ENCODE measurements at regions not wholly inside any gene's neighbourhood (a gene's known extent, or its start where the extent isn't known, plus 50 kb on each side); places are given as distances from the start of the nearest gene placed in this dataset.

- H3K36me3 ChIP-seq = no peaks in the 10 kb centered on the region
- DNase-seq = no peak
- H3K4me1 ChIP-seq = no peaks in the 10 kb centered on the region
- no peak for TF ChIP-seq CTCF (IDR thresholded peaks at IDR 0.05)
- H3K27ac ChIP-seq = no peak overlapping the region
- H3K27me3 ChIP-seq (ENCODE audit: low read depth) = no peaks in the 10 kb centered on the region
- intact Hi-C loops (cut with DNase I) = no loop called here
- ATAC-seq = no peak
- no peak overlapping the region for H3K4me3 ChIP-seq
- H3K9me3 ChIP-seq = no peaks in the 10 kb centered on the region
Observed at GRCh38 chr14:34189866-34190265, 239.0 kb upstream of the EGLN3 start.

- intact Hi-C loops (cut with DNase I) = no loop called here
- ATAC-seq = no peak
Observed at GRCh38 chr14:34187519-34188044, 236.7 kb upstream of the EGLN3 start.

GRCh38 chr14:34187061-34187460 is 236.2 kb upstream of the EGLN3 start:
- ATAC-seq (no peak), DNase-seq (no peak)
- Histone ChIP-seq H3K4me1 (no peaks in the 10 kb centered on the region), H3K36me3 (no peaks in the 10 kb centered on the region), H3K27me3 (ENCODE audit: low read depth) (no peaks in the 10 kb centered on the region), H3K9me3 (no peaks in the 10 kb centered on the region), H3K4me3 (no peak overlapping the region), H3K27ac (no peak overlapping the region)
- TF ChIP-seq CTCF (IDR thresholded peaks at IDR 0.05) = no peak
- intact Hi-C loops (cut with DNase I) = no loop called here

More at GRCh38 chr14:34187519-34188044, 236.7 kb upstream of the EGLN3 start:
- Histone ChIP-seq H3K36me3 (no peaks in the 10 kb centered on the region), H3K4me1 (no peaks in the 10 kb centered on the region), H3K27me3 (ENCODE audit: low read depth) (no peaks in the 10 kb centered on the region), H3K4me3 (no peak overlapping the region), H3K9me3 (no peaks in the 10 kb centered on the region), H3K27ac (no peak overlapping the region)
- TF ChIP-seq CTCF (IDR thresholded peaks at IDR 0.05) = no peak
- no peak for DNase-seq

DNA sequence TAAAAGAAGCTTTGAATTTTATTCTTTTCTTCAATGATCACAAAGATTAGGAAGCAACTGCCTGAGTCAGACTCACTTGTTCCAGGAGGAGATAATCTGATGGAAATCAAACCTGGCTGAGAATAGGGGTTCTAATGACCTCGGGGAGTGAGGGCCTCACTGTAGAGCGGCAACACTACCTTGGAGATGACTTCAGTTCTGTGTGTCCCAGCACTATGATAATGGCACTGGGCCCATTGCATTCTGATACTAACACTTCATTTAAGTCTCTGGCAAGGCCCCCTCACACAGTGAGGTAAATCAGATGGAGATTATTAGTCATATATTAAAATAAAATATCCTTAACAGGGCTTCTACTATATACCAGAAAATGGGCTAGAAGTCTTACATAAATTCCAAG is 233.3 kb upstream of the EGLN3 start:
- H3K4me3 ChIP-seq = no peak overlapping the region
- H3K27ac ChIP-seq = no peak overlapping the region
- intact Hi-C loops (cut with DNase I) = no loop called here
- no peaks in the 10 kb centered on the region for H3K9me3 ChIP-seq
- no peak for DNase-seq
- no peaks in the 10 kb centered on the region for H3K36me3 ChIP-seq
- no peak for TF ChIP-seq CTCF (IDR thresholded peaks at IDR 0.05)
- no peaks in the 10 kb centered on the region for H3K27me3 ChIP-seq (ENCODE audit: low read depth)
- no peak for ATAC-seq
- H3K4me1 ChIP-seq = no peaks in the 10 kb centered on the region

DNA sequence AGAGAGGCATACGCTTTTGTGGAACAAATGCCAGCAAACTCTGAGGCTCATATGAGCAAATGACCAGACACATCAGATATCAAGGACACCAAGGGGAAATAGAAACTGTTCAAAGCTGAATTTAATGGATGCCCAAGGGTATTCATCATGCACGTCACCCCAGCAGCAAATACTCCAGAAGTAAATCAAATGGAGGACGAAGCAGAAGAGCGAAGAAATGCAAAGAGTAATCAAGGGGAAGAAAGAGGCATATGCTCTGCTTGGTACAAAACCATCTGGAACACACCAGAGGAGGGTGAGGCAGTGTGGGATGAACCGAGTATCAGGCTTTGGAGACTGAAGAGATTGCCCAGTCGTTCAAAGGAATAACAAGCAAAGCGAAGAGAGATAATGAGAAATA is 232.6 kb upstream of the EGLN3 start:
- TF ChIP-seq CTCF (IDR thresholded peaks at IDR 0.05) = no peak
- Histone ChIP-seq H3K27ac (no peak overlapping the region), H3K4me1 (no peaks in the 10 kb centered on the region), H3K27me3 (ENCODE audit: low read depth) (no peaks in the 10 kb centered on the region), H3K36me3 (no peaks in the 10 kb centered on the region), H3K4me3 (no peak overlapping the region), H3K9me3 (no peaks in the 10 kb centered on the region)
- ATAC-seq = no peak
- DNase-seq = no peak
- intact Hi-C loops (cut with DNase I) = no loop called here

DNA sequence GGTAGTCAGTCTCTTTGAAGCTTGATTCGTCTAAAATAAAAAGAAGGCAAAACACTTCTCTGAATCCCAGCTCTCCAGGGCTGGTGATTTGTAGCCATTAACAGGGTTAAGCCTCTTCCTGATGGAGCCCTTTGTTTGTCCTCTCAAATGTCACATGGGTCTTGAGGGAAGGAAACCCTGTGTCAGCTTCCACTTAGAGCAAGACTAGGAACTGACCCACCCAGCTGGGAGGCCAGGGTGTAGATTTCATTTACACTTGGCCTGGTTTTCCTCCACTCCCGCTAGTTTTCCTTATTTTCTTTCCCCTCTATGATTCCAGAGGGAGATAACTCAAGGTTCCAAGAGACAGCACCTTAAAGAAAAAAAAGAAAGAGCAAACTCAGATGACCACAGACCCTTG is 230.5 kb upstream of the EGLN3 start:
- H3K36me3 ChIP-seq = no peaks in the 10 kb centered on the region
- no peak overlapping the region for H3K27ac ChIP-seq
- H3K27me3 ChIP-seq (ENCODE audit: low read depth) = no peaks in the 10 kb centered on the region
- H3K4me1 ChIP-seq = no peaks in the 10 kb centered on the region
- DNase-seq (no peak), ATAC-seq (no peak)
- H3K9me3 ChIP-seq = no peaks in the 10 kb centered on the region
- intact Hi-C loops (cut with DNase I) = no loop called here
- TF ChIP-seq CTCF (IDR thresholded peaks at IDR 0.05) = no peak
- no peak overlapping the region for H3K4me3 ChIP-seq

All from lower lobe of right lung (tissue), 2 donors.